HL-60 (cell line): ENCODE measurements at regions not wholly inside any gene's neighbourhood (a gene's known extent, or its start where the extent isn't known, plus 50 kb on each side); places are given as distances from the start of the nearest gene placed in this dataset.

Experiments used
- POLR2AphosphoS5 ChIP-seq: IDR thresholded peaks from 2 replicates; pipeline ENCODE4 v1.6.1; 2012; ENCODE audit warnings: low read depth
- TF ChIP-seq, protein P1 (sequence below): IDR thresholded peaks from one replicate; pipeline ENCODE4 v1.5.1; 2011; ENCODE audit warnings: low read length, control low read depth, inconsistent platforms; ENCODE audit not compliant: insufficient read depth

DNA sequence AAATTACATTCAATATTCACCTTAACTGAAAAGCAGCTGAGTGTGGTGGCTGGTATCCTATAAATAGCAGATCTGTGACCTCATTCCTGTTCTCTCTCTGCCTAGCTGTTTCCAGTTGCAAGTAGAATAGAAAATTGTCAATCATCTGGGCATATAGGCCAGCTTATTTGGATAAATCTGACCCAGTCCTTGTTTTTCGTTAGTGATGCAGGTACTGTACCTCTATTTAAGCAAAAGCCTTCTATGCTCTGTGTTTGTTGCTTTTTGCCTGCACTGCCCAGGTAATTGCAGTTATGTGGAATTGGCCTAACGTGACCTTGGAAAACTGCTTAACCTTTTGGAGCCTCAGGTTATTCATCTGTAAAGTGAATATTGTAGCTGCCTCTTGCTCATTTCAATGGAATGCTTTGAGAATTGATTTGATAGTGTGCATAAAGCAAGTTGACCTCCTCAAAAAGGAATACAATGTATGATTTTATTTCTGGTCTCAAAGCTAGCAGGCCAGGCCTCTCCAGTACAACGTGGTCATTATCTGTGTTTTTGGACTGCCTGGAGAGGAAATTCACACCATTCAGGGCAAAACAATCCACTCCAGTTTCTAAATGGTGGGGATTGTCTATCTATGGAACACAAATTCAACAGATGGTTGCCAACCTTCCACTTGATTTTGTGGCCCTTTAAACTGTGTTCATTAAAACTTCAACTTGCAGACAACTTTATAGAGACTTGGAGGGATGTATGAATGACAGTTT is 508.7 kb upstream of the CITED2 start:
- TF ChIP-seq, protein P1, sequence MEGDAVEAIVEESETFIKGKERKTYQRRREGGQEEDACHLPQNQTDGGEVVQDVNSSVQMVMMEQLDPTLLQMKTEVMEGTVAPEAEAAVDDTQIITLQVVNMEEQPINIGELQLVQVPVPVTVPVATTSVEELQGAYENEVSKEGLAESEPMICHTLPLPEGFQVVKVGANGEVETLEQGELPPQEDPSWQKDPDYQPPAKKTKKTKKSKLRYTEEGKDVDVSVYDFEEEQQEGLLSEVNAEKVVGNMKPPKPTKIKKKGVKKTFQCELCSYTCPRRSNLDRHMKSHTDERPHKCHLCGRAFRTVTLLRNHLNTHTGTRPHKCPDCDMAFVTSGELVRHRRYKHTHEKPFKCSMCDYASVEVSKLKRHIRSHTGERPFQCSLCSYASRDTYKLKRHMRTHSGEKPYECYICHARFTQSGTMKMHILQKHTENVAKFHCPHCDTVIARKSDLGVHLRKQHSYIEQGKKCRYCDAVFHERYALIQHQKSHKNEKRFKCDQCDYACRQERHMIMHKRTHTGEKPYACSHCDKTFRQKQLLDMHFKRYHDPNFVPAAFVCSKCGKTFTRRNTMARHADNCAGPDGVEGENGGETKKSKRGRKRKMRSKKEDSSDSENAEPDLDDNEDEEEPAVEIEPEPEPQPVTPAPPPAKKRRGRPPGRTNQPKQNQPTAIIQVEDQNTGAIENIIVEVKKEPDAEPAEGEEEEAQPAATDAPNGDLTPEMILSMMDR: no peak
- no peak for TF ChIP-seq POLR2AphosphoS5
